LoVo (cell line): ENCODE measurements at regions not wholly inside any gene's neighbourhood (a gene's known extent, or its start where the extent isn't known, plus 50 kb on each side); places are given as distances from the start of the nearest gene placed in this dataset.
"Not testable (repeated sequence)": the region's sequence is repeated elsewhere in the genome, so short reads cannot be mapped to it uniquely, and the experiment has no call there.

Experiments used
- DNase-seq: peaks from one replicate; pipeline ENCODE4 v3.0.0-alpha.2; 2016; ENCODE audit warnings: low spot score

DNA sequence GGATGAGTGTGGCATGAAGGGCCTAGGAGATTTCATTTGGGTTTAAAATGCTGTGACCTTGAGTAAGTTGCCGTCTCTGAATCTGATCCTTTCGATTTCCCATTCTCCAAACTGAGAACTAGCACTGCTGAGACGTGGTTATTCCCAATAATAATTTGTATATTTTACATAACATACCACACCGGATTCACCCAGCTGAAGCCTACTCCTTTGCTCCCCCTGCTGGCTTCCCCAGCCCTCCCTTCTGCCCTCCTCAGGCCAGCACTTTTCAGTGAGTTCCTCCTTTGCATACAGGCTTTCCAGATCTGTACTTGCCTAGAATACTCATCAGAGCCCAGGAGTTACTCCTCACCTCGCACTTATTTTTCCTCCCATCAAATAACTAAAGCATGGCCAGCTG, 255.1 kb downstream of the OR4F29 start:
- not testable (repeated sequence) for DNase-seq

DNA sequence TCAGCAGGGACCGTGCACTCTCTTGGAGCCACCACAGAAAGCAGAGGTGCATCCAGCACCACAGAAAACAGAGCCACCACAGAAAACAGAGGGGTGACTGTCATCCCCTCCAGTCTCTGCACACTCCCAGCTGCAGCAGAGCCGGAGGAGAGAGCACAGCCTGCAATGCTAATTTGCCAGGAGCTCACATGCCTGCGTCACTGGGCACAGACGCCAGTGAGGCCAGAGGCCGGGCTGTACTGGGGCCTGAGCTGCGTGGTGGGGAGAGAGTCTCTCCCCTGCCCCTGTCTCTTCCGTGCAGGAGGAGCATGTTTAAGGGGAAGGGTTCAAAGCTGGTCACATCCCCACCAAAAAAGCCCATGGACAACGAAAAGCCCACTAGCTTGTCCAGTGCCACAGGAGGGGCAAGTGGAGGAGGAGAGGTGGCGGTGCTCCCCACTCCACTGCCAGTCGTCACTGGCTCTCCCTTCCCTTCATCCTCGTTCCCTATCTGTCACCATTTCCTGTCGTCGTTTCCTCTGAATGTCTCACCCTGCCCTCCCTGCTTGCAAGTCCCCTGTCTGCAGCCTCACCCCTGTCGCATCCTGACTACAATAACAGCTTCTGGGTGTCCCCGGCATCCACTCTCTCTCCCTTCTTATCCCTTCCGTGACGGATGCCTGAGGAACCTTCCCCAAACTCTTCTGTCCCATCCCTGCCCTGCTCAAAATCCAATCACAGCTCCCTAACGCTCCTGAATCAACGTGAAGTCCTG, 260.0 kb downstream of the OR4F29 start:
- not testable (repeated sequence) for DNase-seq

DNA sequence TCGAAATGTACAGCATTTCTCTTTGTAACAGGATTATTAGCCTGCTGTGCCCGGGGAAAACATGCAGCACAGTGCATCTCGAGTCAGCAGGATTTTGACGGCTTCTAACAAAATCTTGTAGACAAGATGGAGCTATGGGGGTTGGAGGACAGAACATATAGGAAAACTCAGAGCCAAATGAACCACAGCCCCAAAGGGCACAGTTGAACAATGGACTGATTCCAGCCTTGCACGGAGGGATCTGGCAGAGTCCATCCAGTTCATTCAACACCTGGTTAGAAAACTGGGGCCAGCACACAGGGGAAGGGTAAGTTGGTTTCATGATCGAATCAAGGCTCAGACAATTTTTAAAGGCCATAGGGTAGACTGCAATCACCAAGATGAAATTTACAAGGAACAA, 260.8 kb downstream of the OR4F29 start:
- DNase-seq, result not testable (repeated sequence)

DNA sequence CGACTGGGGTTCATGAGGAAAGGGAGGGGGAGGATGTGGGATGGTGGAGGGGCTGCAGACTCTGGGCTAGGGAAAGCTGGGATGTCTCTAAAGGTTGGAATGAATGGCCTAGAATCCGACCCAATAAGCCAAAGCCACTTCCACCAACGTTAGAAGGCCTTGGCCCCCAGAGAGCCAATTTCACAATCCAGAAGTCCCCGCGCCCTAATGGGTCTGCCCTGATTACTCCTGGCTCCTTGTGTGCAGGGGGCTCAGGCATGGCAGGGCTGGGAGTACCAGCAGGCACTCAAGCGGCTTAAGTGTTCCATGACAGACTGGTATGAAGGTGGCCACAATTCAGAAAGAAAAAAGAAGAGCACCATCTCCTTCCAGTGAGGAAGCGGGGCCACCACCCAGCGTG, 261.6 kb downstream of the OR4F29 start:
- DNase-seq, result not testable (repeated sequence)

DNA sequence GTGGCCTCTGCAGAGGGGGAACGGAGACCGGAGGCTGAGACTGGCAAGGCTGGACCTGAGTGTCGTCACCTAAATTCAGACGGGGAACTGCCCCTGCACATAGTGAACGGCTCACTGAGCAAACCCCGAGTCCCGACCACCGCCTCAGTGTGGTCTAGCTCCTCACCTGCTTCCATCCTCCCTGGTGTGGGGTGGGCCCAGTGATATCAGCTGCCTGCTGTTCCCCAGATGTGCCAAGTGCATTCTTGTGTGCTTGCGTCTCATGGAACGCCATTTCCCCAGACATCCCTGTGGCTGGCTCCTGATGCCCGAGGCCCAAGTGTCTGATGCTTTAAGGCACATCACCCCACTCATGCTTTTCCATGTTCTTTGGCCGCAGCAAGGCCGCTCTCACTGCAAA, 262.2 kb downstream of the OR4F29 start:
- not testable (repeated sequence) for DNase-seq

DNA sequence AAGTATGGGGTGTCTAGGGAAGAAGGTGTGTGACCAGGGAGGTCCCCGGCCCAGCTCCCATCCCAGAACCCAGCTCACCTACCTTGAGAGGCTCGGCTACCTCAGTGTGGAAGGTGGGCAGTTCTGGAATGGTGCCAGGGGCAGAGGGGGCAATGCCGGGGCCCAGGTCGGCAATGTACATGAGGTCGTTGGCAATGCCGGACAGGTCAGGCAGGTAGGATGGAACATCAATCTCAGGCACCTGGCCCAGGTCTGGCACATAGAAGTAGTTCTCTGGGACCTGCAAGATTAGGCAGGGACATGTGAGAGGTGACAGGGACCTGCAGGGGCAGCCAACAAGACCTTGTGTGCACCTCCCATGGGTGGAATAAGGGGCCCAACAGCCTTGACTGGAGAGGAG, 264.2 kb downstream of the OR4F29 start:
- not testable (repeated sequence) for DNase-seq

DNA sequence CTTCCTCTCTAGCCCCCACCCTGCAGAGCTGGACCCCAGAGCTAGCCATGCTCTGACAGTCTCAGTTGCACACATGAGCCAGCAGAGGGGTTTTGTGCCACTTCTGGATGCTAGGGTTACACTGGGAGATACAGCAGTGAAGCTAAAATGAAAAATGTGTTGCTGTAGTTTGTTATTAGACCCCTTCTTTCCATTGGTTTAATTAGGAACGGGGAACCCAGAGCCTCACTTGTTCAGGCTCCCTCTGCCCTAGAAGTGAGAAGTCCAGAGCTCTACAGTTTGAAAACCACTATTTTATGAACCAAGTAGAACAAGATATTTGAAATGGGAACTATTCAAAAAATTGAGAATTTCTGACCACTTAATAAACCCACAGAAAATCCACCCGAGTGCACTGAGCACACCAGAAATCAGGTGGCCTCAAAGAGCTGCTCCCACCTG, 264.8 kb downstream of the OR4F29 start:
- DNase-seq, result not testable (repeated sequence)

DNA sequence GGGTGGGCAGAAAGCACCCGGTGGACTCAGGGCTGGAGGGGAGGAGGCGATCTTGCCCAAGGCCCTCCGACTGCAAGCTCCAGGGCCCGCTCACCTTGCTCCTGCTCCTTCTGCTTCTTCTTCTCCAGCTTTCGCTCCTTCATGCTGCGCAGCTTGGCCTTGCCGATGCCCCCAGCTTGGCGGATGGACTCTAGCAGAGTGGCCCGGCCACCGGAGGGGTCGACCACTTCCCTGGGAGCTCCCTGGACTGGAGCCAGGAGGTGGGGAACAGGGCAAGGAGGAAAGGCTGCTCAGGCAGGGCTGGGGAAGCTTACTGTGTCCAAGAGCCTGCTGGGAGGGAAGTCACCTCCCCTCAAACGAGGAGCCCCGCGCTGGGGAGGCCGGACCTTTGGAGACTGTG, 265.3 kb downstream of the OR4F29 start:
- DNase-seq, result not testable (repeated sequence)

DNA sequence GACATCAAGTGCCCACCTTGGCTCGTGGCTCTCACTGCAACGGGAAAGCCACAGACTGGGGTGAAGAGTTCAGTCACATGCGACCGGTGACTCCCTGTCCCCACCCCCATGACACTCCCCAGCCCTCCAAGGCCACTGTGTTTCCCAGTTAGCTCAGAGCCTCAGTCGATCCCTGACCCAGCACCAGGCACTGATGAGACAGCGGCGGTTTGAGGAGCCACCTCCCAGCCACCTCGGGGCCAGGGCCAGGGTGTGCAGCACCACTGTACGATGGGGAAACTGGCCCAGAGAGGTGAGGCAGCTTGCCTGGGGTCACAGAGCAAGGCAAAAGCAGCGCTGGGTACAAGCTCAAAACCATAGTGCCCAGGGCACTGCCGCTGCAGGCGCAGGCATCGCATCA, 266.0 kb downstream of the OR4F29 start:
- DNase-seq, result not testable (repeated sequence)

DNA sequence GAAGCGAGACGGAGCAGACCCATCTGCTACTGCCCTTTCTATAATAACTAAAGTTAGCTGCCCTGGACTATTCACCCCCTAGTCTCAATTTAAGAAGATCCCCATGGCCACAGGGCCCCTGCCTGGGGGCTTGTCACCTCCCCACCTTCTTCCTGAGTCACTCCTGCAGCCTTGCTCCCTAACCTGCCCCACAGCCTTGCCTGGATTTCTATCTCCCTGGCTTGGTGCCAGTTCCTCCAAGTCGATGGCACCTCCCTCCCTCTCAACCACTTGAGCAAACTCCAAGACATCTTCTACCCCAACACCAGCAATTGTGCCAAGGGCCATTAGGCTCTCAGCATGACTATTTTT, 267.2 kb downstream of the OR4F29 start:
- DNase-seq, result not testable (repeated sequence)

DNA sequence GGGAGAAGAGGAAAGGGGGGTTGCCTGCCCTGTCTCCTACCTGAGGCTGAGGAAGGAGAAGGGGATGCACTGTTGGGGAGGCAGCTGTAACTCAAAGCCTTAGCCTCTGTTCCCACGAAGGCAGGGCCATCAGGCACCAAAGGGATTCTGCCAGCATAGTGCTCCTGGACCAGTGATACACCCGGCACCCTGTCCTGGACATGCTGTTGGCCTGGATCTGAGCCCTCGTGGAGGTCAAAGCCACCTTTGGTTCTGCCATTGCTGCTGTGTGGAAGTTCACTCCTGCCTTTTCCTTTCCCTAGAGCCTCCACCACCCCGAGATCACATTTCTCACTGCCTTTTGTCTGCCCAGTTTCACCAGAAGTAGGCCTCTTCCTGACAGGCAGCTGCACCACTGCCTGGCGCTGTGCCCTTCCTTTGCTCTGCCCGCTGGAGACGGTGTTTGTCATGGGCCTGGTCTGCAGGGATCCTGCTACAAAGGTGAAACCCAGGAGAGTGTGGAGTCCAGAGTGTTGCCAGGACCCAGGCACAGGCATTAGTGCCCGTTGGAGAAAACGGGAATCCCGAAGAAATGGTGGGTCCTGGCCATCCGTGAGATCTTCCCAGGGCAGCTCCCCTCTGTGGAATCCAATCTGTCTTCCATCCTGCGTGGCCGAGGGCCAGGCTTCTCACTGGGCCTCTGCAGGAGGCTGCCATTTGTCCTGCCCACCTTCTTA, 267.7 kb downstream of the OR4F29 start:
- not testable (repeated sequence) for DNase-seq

DNA sequence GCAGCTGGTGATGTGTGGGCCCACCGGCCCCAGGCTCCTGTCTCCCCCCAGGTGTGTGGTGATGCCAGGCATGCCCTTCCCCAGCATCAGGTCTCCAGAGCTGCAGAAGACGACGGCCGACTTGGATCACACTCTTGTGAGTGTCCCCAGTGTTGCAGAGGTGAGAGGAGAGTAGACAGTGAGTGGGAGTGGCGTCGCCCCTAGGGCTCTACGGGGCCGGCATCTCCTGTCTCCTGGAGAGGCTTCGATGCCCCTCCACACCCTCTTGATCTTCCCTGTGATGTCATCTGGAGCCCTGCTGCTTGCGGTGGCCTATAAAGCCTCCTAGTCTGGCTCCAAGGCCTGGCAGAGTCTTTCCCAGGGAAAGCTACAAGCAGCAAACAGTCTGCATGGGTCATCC, 268.4 kb downstream of the OR4F29 start:
- not testable (repeated sequence) for DNase-seq

DNA sequence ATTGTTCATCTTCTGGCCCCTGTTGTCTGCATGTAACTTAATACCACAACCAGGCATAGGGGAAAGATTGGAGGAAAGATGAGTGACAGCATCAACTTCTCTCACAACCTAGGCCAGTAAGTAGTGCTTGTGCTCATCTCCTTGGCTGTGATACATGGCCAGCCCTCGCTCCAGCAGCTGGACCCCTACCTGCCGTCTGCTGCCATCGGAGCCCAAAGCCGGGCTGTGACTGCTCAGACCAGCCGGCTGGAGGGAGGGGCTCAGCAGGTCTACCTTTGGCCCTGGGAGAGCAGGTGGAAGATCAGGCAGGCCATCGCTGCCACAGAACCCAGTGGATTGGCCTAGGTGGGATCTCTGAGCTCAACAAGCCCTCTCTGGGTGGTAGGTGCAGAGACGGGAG, 268.8 kb downstream of the OR4F29 start:
- not testable (repeated sequence) for DNase-seq

DNA sequence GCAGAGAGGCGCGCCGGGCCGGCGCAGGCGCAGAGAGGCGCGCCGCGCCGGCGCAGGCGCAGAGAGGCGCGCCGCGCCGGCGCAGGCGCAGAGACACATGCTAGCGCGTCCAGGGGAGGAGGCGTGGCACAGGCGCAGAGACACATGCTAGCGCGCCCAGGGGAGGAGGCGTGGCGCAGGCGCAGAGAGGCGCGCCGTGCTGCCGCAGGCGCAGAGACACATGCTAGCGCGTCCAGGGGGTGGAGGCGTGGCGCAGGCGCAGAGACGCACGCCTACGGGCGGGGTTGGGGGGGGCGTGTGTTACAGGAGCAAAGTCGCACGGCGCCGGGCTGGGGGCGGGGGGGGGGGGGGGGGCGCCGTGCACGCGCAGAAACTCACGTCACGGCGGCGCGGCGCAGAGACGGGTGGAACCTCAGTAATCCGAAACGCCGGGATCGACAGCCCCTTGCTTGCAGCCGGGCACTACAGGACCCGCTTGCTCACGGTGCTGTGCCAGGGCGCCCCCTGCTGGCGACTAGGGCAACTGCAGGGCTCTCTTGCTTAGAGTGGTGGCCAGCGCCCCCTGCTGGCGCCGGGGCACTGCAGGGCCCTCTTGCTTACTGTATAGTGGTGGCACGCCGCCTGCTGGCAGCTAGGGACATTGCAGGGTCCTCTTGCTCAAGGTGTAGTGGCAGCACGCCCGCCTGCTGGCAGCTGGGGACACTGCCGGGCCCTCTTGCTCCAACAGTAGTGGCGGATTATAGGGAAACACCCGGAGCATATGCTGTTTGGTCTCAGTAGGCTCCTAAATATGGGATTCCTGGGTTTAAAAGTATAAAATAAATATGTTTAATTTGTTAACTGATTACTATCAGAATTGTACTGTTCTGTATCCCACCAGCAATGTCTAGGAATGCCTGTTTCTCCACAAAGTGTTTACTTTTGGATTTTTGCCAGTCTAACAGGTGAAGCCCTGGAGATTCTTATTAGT, 269.9 kb downstream of the OR4F29 start:
- peak; percentile 49 for DNase-seq

DNA sequence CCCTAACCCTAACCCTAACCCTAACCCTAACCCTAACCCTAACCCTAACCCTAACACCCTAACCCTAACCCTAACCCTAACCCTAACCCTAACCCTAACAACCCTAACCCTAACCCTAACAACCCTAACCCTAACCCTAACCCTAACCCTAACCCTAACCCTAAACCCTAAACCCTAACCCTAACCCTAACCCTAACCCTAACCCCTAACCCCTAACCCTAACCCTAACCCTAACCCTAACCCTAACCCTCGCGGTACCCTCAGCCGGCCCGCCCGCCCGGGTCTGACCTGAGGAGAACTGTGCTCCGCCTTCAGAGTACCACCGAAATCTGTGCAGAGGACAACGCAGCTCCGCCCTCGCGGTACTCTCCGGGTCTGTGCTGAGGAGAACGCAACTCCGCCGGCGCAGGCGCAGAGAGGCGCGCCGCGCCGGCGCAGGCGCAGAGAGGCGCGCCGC, 270.7 kb downstream of the OR4F29 start:
- DNase-seq, result not testable (repeated sequence)

DNA sequence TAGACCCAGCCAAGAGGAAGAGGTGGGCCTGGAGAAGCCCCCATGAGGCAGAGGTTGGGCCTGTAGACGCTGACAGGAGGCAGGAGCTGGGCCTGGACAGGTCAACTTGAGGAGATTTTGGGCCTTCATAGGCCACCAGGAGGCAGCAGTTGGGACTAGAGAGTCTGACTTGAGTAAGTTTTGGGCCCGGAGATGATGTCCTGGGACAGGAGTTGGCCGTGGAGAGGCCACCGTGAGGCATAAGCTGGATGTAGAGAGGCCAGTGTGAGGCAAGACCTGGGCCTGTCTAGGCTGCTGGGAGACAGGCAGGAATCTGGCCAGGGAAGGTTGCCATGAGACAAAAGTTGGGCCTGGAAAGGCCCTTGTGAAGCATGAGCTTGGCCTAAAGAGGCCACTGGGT, 312.6 kb downstream of the OR4F29 start:
- not testable (repeated sequence) for DNase-seq

DNA sequence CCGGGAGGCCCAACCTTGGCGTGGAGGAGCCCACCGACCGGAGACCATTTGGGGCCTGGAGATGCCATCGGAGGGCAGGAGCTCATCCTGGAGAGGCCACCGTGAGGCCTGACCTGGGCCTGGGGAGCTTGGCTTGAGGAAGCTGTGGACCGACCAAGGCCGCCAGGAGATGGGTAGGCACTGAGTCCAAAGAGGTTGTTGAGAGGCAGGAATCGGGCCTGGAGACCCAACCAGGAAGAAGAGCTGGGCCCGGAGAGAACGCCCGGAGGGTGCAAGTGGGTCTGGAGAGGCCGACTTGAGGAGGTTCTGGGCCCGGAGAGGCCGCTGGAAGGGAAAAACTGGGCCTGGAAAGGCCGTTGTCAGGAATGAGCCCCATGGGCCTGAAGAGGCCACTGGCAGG, 313.8 kb downstream of the OR4F29 start:
- not testable (repeated sequence) for DNase-seq

DNA sequence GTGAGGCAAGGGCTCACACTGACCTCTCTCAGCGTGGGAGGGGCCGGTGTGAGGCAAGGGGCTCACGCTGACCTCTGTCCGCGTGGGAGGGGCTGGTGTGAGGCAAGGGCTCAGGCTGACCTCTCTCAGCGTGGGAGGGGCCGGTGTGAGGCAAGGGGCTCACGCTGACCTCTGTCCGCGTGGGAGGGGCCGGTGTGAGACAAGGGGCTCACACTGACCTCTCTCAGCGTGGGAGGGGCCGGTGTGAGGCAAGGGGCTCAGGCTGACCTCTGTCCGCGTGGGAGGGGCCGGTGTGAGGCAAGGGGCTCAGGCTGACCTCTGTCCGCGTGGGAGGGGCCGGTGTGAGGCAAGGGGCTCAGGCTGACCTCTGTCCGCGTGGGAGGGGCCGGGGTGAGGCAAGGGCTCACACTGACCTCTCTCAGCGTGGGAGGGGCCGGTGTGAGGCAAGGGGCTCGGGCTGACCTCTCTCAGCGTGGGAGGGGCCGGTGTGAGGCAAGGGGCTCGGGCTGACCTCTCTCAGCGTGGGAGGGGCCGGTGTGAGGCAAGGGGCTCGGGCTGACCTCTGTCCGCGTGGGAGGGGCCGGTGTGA, 315.0 kb downstream of the OR4F29 start:
- not testable (repeated sequence) for DNase-seq

DNA sequence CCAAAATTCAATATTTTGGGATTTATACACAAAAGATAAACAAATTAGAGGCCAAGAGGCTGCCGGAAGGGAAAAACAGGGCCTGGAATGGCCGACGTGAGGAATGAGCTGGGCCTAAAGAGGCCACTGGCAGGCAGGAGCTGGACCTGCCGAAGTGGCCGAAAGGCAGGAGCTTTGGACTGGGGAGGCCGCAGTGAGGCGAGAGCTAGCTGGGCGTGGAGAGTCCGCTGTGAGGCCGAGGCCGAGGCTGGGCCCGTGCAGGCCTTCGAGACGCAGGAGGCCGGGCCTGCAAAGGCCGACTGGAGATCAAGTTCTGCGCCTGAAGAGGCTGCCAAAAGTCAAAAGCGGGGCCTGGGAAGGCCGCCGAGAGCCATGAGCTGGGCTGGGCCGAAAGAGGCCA, 316.5 kb downstream of the OR4F29 start:
- not testable (repeated sequence) for DNase-seq

DNA sequence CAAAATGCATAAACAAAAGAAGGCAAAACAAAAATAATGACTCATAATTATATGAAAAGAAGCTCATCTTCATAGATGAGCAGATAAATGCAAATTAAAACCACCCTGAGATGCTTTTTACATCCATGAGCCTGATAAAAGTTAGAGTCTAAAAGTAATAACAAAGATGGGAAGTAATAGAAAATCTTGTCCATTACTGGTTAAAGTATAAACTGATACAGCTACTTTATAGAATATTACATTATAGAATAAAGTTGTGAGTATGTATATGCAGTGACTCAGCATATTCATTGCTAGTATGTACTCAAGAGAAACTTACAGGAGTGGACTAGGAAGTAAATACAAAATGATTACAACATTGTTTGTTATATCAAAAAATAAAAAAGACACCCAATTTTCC, 333.0 kb downstream of the OR4F29 start:
- not testable (repeated sequence) for DNase-seq

DNA sequence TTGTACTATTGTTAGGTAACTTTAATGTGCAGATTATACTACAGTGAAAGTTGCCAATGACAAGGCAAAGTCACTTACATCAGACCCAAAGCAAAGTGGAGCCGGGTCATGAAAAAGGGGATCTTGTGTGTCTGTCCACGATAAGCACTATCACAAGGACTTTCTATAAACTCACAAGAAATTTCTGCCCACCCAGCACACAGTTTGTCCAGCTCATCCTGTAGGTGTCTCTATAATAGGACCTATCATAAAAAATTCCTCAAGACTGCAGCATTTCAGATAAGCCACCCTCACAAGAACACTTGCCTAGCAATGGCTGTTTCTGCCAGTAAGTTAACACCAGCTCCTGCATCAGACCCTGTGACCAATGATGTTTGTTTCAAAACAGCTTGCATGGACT, 335.9 kb downstream of the OR4F29 start:
- not testable (repeated sequence) for DNase-seq

DNA sequence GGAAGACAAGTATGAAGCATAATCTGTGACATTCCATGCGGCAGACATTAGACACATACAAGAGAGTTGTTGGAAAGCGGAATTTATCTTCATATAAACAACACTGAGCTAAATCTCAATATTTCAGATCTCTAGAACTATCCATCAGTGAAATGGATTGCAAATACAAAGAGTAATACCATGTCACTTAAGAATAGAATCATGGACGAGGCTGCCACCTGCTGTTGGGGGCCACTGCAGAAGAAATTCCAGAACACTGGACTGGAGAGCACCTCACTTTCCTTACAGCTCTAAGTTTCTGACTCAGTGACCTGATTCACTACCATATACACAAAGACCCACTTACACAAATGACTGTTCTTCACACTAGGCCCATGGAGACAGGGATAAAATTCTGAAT, 346.7 kb downstream of the OR4F29 start:
- not testable (repeated sequence) for DNase-seq
